ENCODE measurements at regions not wholly inside any gene's neighbourhood (a gene's known extent, or its start where the extent isn't known, plus 50 kb on each side); places are given as distances from the start of the nearest gene placed in this dataset.

GRCh38 chr4:19241895-19242294 is 1009.8 kb upstream of the SLIT2 start:
- 62 to 64% methylated on average over 4 of the region's 4 CpGs for WGBS, 2 donors
- Histone ChIP-seq H3K4me1 (no peaks in the 10 kb centered on the region), H3K36me3 (no peaks in the 10 kb centered on the region), H3K4me3 (no peak overlapping the region), H3K27me3 (no peaks in the 10 kb centered on the region), H3K27ac (no peak overlapping the region), H3K9me3 (no peaks in the 10 kb centered on the region)
- no peak for DNase-seq
- intact Hi-C loops (cut with DNase I) = no loop called here
- no peak for TF ChIP-seq CTCF (IDR thresholded peaks at IDR 0.05)
- TF ChIP-seq POLR2A (IDR thresholded peaks at IDR 0.05) = no peak
- TF ChIP-seq EP300 (IDR thresholded peaks at IDR 0.05) = no peak
- TF ChIP-seq POLR2AphosphoS5 (IDR thresholded peaks at IDR 0.05) = no peak

GRCh38 chr4:19239565-19239964 is 1012.1 kb upstream of the SLIT2 start:
- Histone ChIP-seq H3K36me3 (no peaks in the 10 kb centered on the region), H3K9me3 (no peaks in the 10 kb centered on the region), H3K27me3 (no peaks in the 10 kb centered on the region), H3K4me3 (no peak overlapping the region), H3K27ac (no peak overlapping the region), H3K4me1 (no peaks in the 10 kb centered on the region)
- DNase-seq = no peak
- TF ChIP-seq CTCF (IDR thresholded peaks at IDR 0.05) (no peak), POLR2A (IDR thresholded peaks at IDR 0.05) (no peak), EP300 (IDR thresholded peaks at IDR 0.05) (no peak), POLR2AphosphoS5 (IDR thresholded peaks at IDR 0.05) (no peak)
- intact Hi-C loops (cut with DNase I) = no loop called here
- WGBS, 2 donors = 71 to 76% methylated on average over 2 of the region's 2 CpGs

- H3K27ac ChIP-seq = no peak overlapping the region
- H3K4me1 ChIP-seq = no peaks in the 10 kb centered on the region
- TF ChIP-seq POLR2AphosphoS5 (IDR thresholded peaks at IDR 0.05) (no peak), CTCF (IDR thresholded peaks at IDR 0.05) (no peak)
- no peak overlapping the region for H3K4me3 ChIP-seq
- intact Hi-C loops (cut with DNase I) = no loop called here
- no peak for DNase-seq
- H3K27me3 ChIP-seq = no peaks in the 10 kb centered on the region
- no peaks in the 10 kb centered on the region for H3K36me3 ChIP-seq
- 64 to 71% methylated on average over 2 of the region's 2 CpGs for WGBS, 2 donors
- H3K9me3 ChIP-seq = no peaks in the 10 kb centered on the region
Measured at GRCh38 chr4:19236473-19236872, 1015.2 kb upstream of the SLIT2 start.

- Histone ChIP-seq H3K9me3 (no peaks in the 10 kb centered on the region), H3K4me3 (no peak overlapping the region), H3K27me3 (no peaks in the 10 kb centered on the region), H3K4me1 (no peaks in the 10 kb centered on the region), H3K36me3 (no peaks in the 10 kb centered on the region), H3K27ac (no peak overlapping the region)
- TF ChIP-seq EP300 (IDR thresholded peaks at IDR 0.05) (no peak), POLR2AphosphoS5 (IDR thresholded peaks at IDR 0.05) (no peak), POLR2A (IDR thresholded peaks at IDR 0.05) (no peak), CTCF (IDR thresholded peaks at IDR 0.05) (no peak)
- intact Hi-C loops (cut with DNase I) = no loop called here
- DNase-seq = no peak
- 62 to 89% methylated on average over 3 of the region's 3 CpGs for WGBS, 2 donors
Measured at GRCh38 chr4:19230906-19231545, 1020.7 kb upstream of the SLIT2 start.

- 52 to 63% methylated on average over 4 of the region's 4 CpGs for WGBS, 2 donors
Measured at GRCh38 chr4:19227701-19228100, 1024.0 kb upstream of the SLIT2 start.

More at GRCh38 chr4:19227701-19228100, 1024.0 kb upstream of the SLIT2 start:
- no peaks in the 10 kb centered on the region for H3K9me3 ChIP-seq
- intact Hi-C loops (cut with DNase I) = loop anchor here (10.0 kb wide), 2 partner anchors 543 to 1317 kb away; no protein-coding TSS in a partner anchor
- no peak for DNase-seq
- H3K27ac ChIP-seq = no peak overlapping the region
- H3K27me3 ChIP-seq = no peaks in the 10 kb centered on the region
- H3K36me3 ChIP-seq = no peaks in the 10 kb centered on the region
- H3K4me1 ChIP-seq = no peaks in the 10 kb centered on the region
- no peak for TF ChIP-seq CTCF (IDR thresholded peaks at IDR 0.05)
- no peak for TF ChIP-seq EP300 (IDR thresholded peaks at IDR 0.05)
- TF ChIP-seq POLR2A (IDR thresholded peaks at IDR 0.05) = no peak
- TF ChIP-seq POLR2AphosphoS5 (IDR thresholded peaks at IDR 0.05) = no peak
- H3K4me3 ChIP-seq = no peak overlapping the region

Measured in sigmoid colon (tissue), 6 donors.